GM12878 (cell line): ENCODE measurements at regions not wholly inside any gene's neighbourhood (a gene's known extent, or its start where the extent isn't known, plus 50 kb on each side); places are given as distances from the start of the nearest gene placed in this dataset.

Experiments
- ATAC-seq: fragments of 200-7000 bp; cut with Tn5 transposase; 3 replicates; pipeline ENCODE4 v1.9.1; 2020; ENCODE audit warnings: mild to moderate bottlenecking, moderate library complexity
- BruUV-seq: library from RNA; stranded (reverse); fragments of 400-500 nt; replicated peaks from 2 replicates; lab custom pipeline; 2021; lab: Mats Ljungman, UMichigan
- CTCF ChIA-PET: fragments of 300-600 bp; sonication (Branson Sonifier 250); formaldehyde crosslinking; extraction: SDS; loops from one replicate; lab custom pipeline; 2021; ENCODE audit warnings: inconsistent platforms; lab: Yijun Ruan, JAX
- POLR2A ChIA-PET: fragments of 350-600 bp; formaldehyde crosslinking; extraction: SDS; loops from one replicate; lab custom pipeline; 2021; ENCODE audit warnings: inconsistent platforms; lab: Charles Lee
- RAD21 ChIA-PET: fragments of 300-600 bp; sonication (Branson Sonifier 250); formaldehyde crosslinking; loops from one replicate; lab custom pipeline; 2023; ENCODE audit warnings: antibody characterized with exemption; ENCODE audit not compliant: unreplicated experiment; lab: Charles Lee
- SMC1A ChIA-PET: fragments of 300-600 bp; sonication (Branson Sonifier 250); formaldehyde crosslinking; loops from one replicate; lab custom pipeline; 2023; ENCODE audit not compliant: unreplicated experiment, uncharacterized antibody; lab: Charles Lee
- DNase-seq: peaks from one replicate; pipeline ENCODE4 v3.0.0-alpha.2; 2011; ENCODE audit warnings: low read depth, low spot score
- FAIRE-seq: peaks from 3 replicates; lab custom pipeline; 2011; peaks lifted over from hg19 to GRCh38; lab: Jason Lieb, UNC
- H2AFZ ChIP-seq: 2 replicates; pipeline ENCODE4 v1.6.0; 2011; ENCODE audit warnings: low read depth, low read length, control low read depth; ENCODE audit not compliant: control insufficient read depth
- H3K27ac ChIP-seq: 2 replicates; pipeline ENCODE4 v1.5.1; 2011; ENCODE audit warnings: control low read depth; ENCODE audit not compliant: control insufficient read depth, insufficient read depth
- H3K27me3 ChIP-seq, 2 experiments: replicated peaks in 1 of 2; 2 replicates each; pipeline versions ENCODE4 v1.6.0 to v1.6.1; 2011; ENCODE audit warnings: low read length in 1 of 2; ENCODE audit not compliant: control insufficient read depth in 2 of 2, insufficient read depth in 2 of 2
- H3K36me3 ChIP-seq, 2 experiments: 2 replicates each; pipeline ENCODE4 v1.5.1; 2011; ENCODE audit warnings: low read length in 1 of 2; ENCODE audit not compliant: control insufficient read depth in 2 of 2, insufficient read depth in 2 of 2
- H3K4me1 ChIP-seq: 2 replicates; pipeline ENCODE4 v1.6.1; 2011; ENCODE audit warnings: mild to moderate bottlenecking, low read length, moderate library complexity, mixed read lengths; ENCODE audit not compliant: control insufficient read depth, insufficient read depth
- H3K4me2 ChIP-seq: 2 replicates; pipeline ENCODE4 v1.6.0; 2011; ENCODE audit warnings: control low read depth; ENCODE audit not compliant: control insufficient read depth, insufficient read depth
- H3K4me3 ChIP-seq: fragments of 200-600 bp; sonication (generic); 2 replicates; pipeline ENCODE4 v1.5.1; 2016
- H3K79me2 ChIP-seq: 2 replicates; pipeline ENCODE4 v1.6.0; 2011; ENCODE audit warnings: low read length; ENCODE audit not compliant: control insufficient read depth, insufficient read depth
- H3K9ac ChIP-seq: 2 replicates; pipeline ENCODE4 v1.8.0; 2011; ENCODE audit warnings: low read length, control low read depth, mixed read lengths; ENCODE audit not compliant: control insufficient read depth, insufficient read depth
- H3K9me3 ChIP-seq: replicated peaks from 3 replicates; pipeline ENCODE4 v1.5.1; 2011; ENCODE audit warnings: mild to moderate bottlenecking, low read length; ENCODE audit not compliant: control insufficient read depth, insufficient read depth
- H4K20me1 ChIP-seq: 2 replicates; pipeline ENCODE4 v1.6.0; 2011; ENCODE audit not compliant: control insufficient read depth, insufficient read depth
- CEBPB ChIP-seq, 2 experiments: fragments of 150-350 bp in 1 of 2; IDR thresholded peaks; 2 replicates each; pipeline ENCODE4 v1.6.1; 2012 to 2014; ENCODE audit warnings: low read depth in 2 of 2, low read length in 2 of 2, borderline replicate concordance in 1 of 2, inconsistent platforms in 1 of 2
- CHD4 ChIP-seq: fragments of 200-600 bp; sonication (generic); IDR thresholded peaks from 2 replicates; pipeline ENCODE4 v1.6.1; 2016; ENCODE audit warnings: mild to moderate bottlenecking
- CREM ChIP-seq: IDR thresholded peaks from 2 replicates; pipeline ENCODE4 v1.6.1; 2014; ENCODE audit warnings: antibody characterized with exemption, low read depth
- LARP7 ChIP-seq: fragments of 450-650 bp; IDR thresholded peaks from 2 replicates; pipeline ENCODE4 v1.6.1; 2017; ENCODE audit warnings: mild to moderate bottlenecking
- PML ChIP-seq: IDR thresholded peaks from 2 replicates; pipeline ENCODE4 v1.6.1; 2012; ENCODE audit warnings: low read length, inconsistent platforms
- PRDM15 ChIP-seq: fragments of 450-650 bp; formaldehyde crosslinking; IDR thresholded peaks from 2 replicates; pipeline ENCODE4 v1.4.0; 2020; ENCODE audit warnings: mild to moderate bottlenecking, moderate library complexity
- RBBP5 ChIP-seq: fragments of 200-600 bp; sonication (generic); conservative IDR thresholded peaks from 2 replicates; pipeline ENCODE4 v1.6.1; 2016
- SPI1 ChIP-seq: IDR thresholded peaks from 2 replicates; pipeline ENCODE4 v1.6.1; 2011; ENCODE audit warnings: low read depth, mild to moderate bottlenecking, low read length, moderate library complexity, borderline replicate concordance; ENCODE audit not compliant: insufficient read depth
- TCF3 ChIP-seq: IDR thresholded peaks from 2 replicates; pipeline ENCODE4 v1.6.1; 2012; ENCODE audit warnings: low read depth, mild to moderate bottlenecking, low read length, borderline replicate concordance; ENCODE audit not compliant: insufficient read depth
- USF2 ChIP-seq: IDR thresholded peaks from 2 replicates; pipeline ENCODE4 v1.6.1; 2011; ENCODE audit warnings: low read depth, low read length, improper control_type of control experiment, borderline replicate concordance
- WRNIP1 ChIP-seq: IDR thresholded peaks from 2 replicates; pipeline ENCODE4 v1.6.1; 2011; ENCODE audit warnings: low read depth, low read length, improper control_type of control experiment, borderline replicate concordance
- WGBS: methylation state at CpG from one replicate; pipeline ENCODE4 v1.1.6; 2016; ENCODE audit warnings: low lambda C conversion rate; ENCODE audit not compliant: insufficient replicate concordance, insufficient coverage; ENCODE audit errors: missing lambda C conversion rate; 5-methylcytosine and 5-hydroxymethylcytosine counted together
- in situ Hi-C: fragments of 300-500 bp; cut with MboI; formaldehyde crosslinking; loops from 9 replicates; pipeline ENCODE4 v1.14.3; 2018; ENCODE audit warnings: mixed read lengths
- intact Hi-C: fragments of 100-400 bp; cut with micrococcal nuclease; formaldehyde crosslinking; loops from one replicate; pipeline ENCODE4 v1.14.2; 2022; ENCODE audit not compliant: unreplicated experiment
- TF ChIP-seq, protein P1 (sequence below): IDR thresholded peaks from 2 replicates; pipeline ENCODE4 v1.6.1; 2011; ENCODE audit warnings: borderline replicate concordance, low read depth, mild to moderate bottlenecking, moderate library complexity, low read length; ENCODE audit not compliant: insufficient read depth, poor library complexity, severe bottlenecking

DNA sequence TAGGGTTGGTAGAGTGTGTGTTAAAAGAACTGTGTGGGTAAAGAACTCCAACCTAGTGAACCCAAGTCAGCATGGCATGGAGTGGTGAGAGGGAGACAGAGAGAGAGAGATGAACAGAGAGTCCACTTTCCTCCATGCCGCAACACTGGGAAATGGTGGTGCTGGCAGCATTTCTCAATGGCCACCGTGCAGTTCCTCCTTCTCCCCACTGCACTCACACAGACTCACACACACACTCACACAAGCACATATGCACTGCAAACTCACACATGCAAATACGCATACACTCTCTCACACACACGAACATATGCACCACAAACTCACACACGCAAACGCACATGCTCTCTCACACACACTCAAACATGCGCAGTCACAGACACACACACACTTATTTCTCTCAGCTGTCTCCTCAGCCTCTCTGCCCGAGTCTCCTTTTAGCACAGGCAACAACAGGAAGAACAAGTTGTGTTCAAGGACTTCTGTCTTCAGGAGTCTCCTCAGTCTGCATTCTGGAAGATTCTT lies 66.5 kb upstream of the LY86 start:
- WGBS, result 89% methylated on average over 8 of the region's 8 CpGs
- intact Hi-C loops, result no loop called here
- SMC1A ChIA-PET, result interaction anchor here (1.1 kb wide), 1 partner anchor 444 kb away, joined by 3 read pairs; no protein-coding TSS in a partner anchor

GRCh38 chr6:6522709-6523108 lies 65.8 kb upstream of the LY86 start:
- DNase-seq (no peak), ATAC-seq (no peak), FAIRE-seq (no peak)
- WGBS, result 46% methylated on average over 5 of the region's 5 CpGs
- H3K27ac ChIP-seq, result no peak overlapping the region
- H3K9ac ChIP-seq, result no peak overlapping the region
- no peaks in the 10 kb centered on the region for H4K20me1 ChIP-seq
- intact Hi-C loops, result no loop called here
- no TSS peak for BruUV-seq
- H3K4me1 ChIP-seq, result peaks cover 10% of the 10 kb centered on the region
- H2AFZ ChIP-seq, result no peak overlapping the region
- no peaks in the 10 kb centered on the region for H3K9me3 ChIP-seq
- in situ Hi-C loops, result no loop called here
- ChIA-PET CTCF (no interaction called here), RAD21 (no interaction called here), POLR2A (no interaction called here), SMC1A (interaction anchor here (1.1 kb wide), 1 partner anchor 444 kb away, joined by 3 read pairs; no protein-coding TSS in a partner anchor)
- H3K27me3 ChIP-seq, result no peaks in the 10 kb centered on the region
- no peak overlapping the region for H3K4me3 ChIP-seq
- no peaks in the 10 kb centered on the region for H3K79me2 ChIP-seq
- H3K36me3 ChIP-seq, result no peaks in the 10 kb centered on the region
- no peak overlapping the region for H3K4me2 ChIP-seq
- no peak for TF ChIP-seq PRDM15
- TF ChIP-seq CREM, result no peak
- no peak for TF ChIP-seq PML
- no peak for TF ChIP-seq RBBP5
- TF ChIP-seq USF2, result no peak
- TF ChIP-seq SPI1, result no peak
- TF ChIP-seq TCF3, result no peak
- TF ChIP-seq CHD4, result no peak
- no peak for TF ChIP-seq LARP7
- no peak for TF ChIP-seq CEBPB (IDR thresholded peaks at IDR 0.05; ENCODE audit: borderline replicate concordance in 1 of 2, low read depth in 2 of 2, low read length in 2 of 2)

More for the DNA sequence above, 66.5 kb upstream of the LY86 start:
- H2AFZ ChIP-seq, result no peak overlapping the region
- ChIA-PET POLR2A (no interaction called here), RAD21 (no interaction called here), CTCF (interaction anchor here (1.2 kb wide), 1 partner anchor 11 kb away, joined by 6 read pairs; no protein-coding TSS in a partner anchor)
- H3K4me3 ChIP-seq, result no peak overlapping the region
- TF ChIP-seq, protein P1, sequence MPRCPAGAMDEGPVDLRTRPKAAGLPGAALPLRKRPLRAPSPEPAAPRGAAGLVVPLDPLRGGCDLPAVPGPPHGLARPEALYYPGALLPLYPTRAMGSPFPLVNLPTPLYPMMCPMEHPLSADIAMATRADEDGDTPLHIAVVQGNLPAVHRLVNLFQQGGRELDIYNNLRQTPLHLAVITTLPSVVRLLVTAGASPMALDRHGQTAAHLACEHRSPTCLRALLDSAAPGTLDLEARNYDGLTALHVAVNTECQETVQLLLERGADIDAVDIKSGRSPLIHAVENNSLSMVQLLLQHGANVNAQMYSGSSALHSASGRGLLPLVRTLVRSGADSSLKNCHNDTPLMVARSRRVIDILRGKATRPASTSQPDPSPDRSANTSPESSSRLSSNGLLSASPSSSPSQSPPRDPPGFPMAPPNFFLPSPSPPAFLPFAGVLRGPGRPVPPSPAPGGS, result peak; percentile 54
- no peak for TF ChIP-seq WRNIP1
- DNase-seq (no peak), ATAC-seq (no peak), FAIRE-seq (no peak)
- BruUV-seq, result no TSS peak
- no peaks in the 10 kb centered on the region for H3K79me2 ChIP-seq
- H3K4me2 ChIP-seq, result no peak overlapping the region
- H3K9ac ChIP-seq, result no peak overlapping the region
- no peaks in the 10 kb centered on the region for H3K27me3 ChIP-seq
- H3K9me3 ChIP-seq, result no peaks in the 10 kb centered on the region
- H4K20me1 ChIP-seq, result no peaks in the 10 kb centered on the region
- H3K4me1 ChIP-seq, result peaks cover 10% of the 10 kb centered on the region
- no peaks in the 10 kb centered on the region for H3K36me3 ChIP-seq
- in situ Hi-C loops, result no loop called here
- no peak overlapping the region for H3K27ac ChIP-seq
